Glomerular visceral epithelial cell (primary cell): ENCODE measurements at regions not wholly inside any gene's neighbourhood (a gene's known extent, or its start where the extent isn't known, plus 50 kb on each side); places are given as distances from the start of the nearest gene placed in this dataset.

ENCODE experiments used
- DNase-seq: peaks from one replicate; pipeline ENCODE4 v3.0.0-alpha.2; 2016; ENCODE audit errors: extremely low spot score

DNA sequence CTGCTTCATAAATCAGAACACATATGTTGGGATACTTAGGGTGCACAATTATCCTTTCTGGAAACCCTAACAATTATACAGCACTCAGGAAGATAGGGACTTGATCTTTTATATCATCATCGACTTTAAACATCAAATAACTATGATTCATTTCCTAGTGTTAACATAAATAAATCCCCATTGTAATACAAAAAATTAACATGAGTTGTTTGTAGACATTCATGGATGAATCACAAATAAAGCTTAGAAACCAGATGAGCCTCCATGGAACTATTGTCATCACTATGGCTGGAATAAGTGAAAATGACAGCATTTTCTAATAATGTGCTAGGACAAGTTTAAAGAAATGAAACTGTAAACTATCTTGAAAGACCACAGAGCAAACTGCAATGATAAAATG lies 821.7 kb downstream of the GATA3 start:
- DNase-seq = no peak

DNA sequence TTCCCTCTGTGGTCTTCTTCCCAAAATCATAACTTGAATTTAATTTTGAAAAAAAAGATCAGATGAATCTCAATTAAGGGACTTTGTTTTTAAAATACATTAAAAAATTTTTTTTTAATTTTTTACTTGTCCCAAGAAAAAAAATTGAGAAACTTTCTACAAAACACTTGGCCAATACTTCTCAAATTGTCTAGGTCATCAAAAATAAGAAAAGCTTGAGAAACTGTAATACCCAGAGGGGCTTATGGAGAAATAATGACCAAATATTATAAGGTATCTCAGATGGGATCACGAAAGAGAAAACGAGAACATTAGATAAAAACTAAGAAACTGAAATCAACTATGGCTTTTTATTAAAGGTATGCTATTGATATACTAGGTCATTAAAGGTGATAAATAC lies 835.0 kb downstream of the GATA3 start:
- DNase-seq = no peak

GRCh38 chr10:8893102-8893501 lies 838.6 kb downstream of the GATA3 start:
- DNase-seq = no peak

DNA sequence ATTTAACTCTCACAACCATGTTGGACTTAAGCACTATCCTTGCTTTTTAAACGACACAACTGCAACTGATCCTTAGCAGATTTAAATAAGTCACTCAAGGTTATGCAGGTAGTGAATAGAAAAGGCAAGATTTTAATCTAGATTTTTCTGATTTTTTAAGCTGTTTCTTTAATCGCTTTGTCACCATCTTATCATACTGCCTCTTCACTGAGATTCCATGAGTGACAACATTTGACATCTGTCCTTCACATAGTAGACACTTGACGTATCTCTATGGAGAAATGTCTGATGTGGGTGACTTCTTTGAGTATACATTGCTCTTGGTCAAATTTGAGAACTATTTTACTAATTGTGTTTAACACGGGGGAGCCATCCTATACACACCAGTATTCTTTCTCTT lies 839.7 kb downstream of the GATA3 start:
- no peak for DNase-seq

DNA sequence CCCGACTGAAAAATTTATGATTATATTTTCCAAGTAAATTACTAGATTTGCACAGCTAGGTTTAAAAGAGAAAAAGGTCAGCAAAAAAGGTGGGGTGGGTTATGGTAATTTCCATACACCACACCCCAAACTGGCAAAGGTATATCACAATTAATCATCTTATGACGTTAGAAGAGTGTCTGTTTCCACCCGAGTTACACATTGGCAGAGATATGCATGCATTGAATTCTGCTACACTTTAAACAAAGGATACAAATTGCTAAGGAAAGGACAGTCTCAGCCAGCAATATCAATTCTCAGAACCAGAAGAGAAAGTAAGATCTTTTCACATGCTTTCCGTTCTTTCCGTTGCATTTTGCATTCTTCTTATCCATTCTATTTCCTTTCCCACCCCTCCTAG lies 843.3 kb downstream of the GATA3 start:
- DNase-seq = no peak

GRCh38 chr10:8898745-8899330 lies 844.4 kb downstream of the GATA3 start:
- DNase-seq = no peak

DNA sequence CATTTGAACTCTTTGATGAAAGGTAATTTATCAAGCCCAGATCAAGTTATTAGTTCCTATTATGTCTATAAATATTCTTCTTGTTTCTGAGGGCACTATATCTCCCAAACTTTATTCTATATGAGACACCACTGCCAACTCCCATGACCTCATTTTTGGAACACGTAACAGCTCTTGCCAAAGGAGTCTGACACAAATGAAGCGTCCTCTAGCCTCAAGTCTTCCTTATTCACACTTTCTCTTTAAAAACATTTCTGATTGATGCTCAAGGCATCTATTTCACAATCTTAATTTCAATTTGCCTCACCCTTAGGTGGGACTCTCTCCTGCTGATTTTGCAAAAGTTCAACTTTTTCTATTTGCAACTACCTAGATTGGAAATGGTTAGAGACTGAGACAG lies 848.4 kb downstream of the GATA3 start:
- no peak for DNase-seq

- no peak for DNase-seq
These were observed 853.5 kb downstream of the GATA3 start for GRCh38 chr10:8908013-8908412.

DNA sequence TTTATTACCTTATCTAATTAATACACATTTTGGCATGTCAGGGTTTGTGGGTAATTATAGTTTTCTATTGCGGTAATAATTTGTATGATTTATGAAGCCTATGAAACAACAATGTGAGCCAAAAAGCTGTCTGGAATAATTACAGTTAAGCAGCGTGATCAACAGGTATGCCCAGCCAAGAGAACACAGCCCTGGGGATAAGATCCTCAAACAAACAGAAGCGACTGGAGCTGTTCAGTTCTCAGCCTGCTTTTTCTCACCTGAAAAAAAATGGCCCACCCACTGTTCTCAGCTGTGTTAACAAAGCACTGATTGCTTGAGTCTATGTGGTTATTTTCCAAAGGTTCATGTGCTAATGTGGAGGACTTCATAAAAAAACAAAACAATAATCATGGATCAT lies 855.8 kb downstream of the GATA3 start:
- DNase-seq = no peak

DNA sequence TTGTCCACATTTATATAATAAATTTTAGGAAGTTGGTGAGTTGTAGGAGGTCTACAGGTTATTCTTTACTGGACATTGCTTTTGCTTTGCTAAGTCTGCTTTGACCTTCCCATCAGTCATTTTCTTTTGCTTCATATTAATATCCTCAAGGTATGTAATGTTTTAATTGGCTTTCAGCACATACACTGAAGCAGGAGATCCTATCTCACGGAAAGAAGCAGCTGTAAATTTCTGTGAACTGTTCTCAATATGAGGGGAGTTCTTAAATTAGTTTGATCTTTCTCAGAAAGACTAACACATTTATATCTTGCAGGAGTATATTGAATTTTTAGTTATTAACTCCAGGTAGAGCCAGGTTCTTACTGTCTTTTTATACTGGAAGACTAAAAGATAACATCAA lies 856.5 kb downstream of the GATA3 start:
- no peak for DNase-seq

- DNase-seq = no peak
These were observed 857.6 kb downstream of the GATA3 start for GRCh38 chr10:8912108-8912507.

DNA sequence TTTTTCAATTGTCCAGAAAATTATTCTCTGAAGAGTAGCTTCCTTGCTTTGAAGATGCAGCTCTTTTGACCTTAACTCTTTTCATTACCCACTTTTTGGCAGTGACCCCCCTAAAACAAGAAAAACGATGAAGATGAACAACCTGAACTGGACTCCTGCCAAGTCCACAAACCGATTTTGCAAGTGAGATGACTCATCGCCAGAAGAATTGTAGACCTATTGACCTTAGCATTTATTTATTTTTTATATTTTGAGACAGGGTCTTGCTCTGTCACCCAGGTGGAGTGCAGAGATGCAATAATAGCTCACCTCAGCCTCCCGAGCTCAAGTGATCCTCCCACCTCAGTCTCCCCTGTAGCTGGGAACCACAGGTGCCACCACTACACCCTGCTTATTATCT lies 859.2 kb downstream of the GATA3 start:
- DNase-seq = no peak

- no peak for DNase-seq
These were observed 864.8 kb downstream of the GATA3 start for GRCh38 chr10:8919280-8919679.

GRCh38 chr10:8921568-8921967 lies 867.1 kb downstream of the GATA3 start:
- DNase-seq = no peak

- no peak for DNase-seq
These were observed 868.6 kb downstream of the GATA3 start for GRCh38 chr10:8923096-8923495.

- DNase-seq = no peak
These were observed 873.2 kb downstream of the GATA3 start for GRCh38 chr10:8927705-8928104.

GRCh38 chr10:8946451-8946850 lies 892.0 kb downstream of the GATA3 start:
- no peak for DNase-seq

DNA sequence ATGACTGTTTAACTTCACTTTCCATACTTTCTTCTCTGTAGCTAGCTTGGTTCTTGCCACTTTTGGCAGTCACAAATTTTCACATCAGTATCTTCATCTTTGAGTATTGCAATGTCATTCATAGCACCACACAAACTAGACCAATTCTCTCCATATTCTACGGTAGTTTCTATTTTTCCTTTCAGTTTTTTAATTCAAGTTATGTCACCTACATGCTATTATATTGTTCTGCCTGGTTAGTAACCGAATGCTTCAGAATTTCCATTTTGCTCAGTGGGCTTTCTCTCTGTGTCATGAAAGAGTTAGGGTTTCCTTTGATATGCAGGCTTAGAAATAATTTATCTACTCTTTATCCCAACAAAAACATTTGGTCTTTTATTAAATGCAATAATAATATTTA lies 896.5 kb downstream of the GATA3 start:
- no peak for DNase-seq

GRCh38 chr10:8951440-8952089 lies 897.1 kb downstream of the GATA3 start:
- DNase-seq = no peak

DNA sequence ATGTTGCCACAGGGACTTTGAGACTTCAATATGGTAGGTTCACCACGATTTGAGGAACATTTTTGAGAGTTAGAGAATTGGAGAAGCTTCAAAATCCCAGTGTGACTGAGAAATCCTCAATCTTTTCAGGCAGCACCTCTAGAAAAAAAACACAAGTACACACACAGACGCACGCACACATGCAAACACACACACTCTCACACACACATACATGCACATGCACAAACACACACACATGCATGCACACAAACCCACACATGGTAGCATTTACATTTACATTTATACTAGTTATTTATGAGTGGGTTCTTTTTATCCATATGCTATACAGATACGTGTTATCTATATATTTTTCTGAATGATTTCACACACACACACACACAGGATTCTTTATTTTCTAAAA lies 901.9 kb downstream of the GATA3 start:
- DNase-seq = no peak

GRCh38 chr10:8962249-8962648 lies 907.8 kb downstream of the GATA3 start:
- no peak for DNase-seq

DNA sequence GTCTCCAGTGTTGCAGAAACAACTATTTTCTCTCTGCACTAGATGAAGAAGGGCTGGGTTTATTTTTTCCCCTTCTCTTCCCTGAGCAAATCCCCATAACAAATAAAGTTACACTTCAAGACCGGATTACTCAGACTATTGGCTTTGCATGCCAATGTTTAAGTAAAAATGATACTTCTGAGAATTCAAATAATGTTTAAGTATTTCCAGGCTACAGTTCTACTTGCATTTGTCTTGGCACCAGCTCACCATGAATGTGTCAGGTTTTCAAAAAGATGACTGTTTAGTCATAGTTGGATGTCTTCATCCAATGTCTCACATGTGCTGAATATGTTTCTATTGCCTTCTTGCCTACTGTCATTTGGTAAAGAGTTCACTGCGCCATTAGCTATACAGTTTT lies 912.6 kb downstream of the GATA3 start:
- no peak for DNase-seq

- no peak for DNase-seq
These were observed 915.4 kb downstream of the GATA3 start for GRCh38 chr10:8969853-8970252.

- DNase-seq = no peak
These were observed 921.0 kb downstream of the GATA3 start for GRCh38 chr10:8975535-8975934.
